HFF-Myc (cell line): ENCODE measurements at regions not wholly inside any gene's neighbourhood (a gene's known extent, or its start where the extent isn't known, plus 50 kb on each side); places are given as distances from the start of the nearest gene placed in this dataset.

Experiments used
- DNase-seq: peaks from one replicate; pipeline ENCODE4 v3.0.0-alpha.2; 2011; ENCODE audit warnings: low read depth; ENCODE audit errors: extremely low read depth
- H3K4me3 ChIP-seq: replicated peaks from 2 replicates; pipeline ENCODE4 v1.5.1; 2011; ENCODE audit warnings: low read depth, mild to moderate bottlenecking, control low read depth, low read length
- CTCF ChIP-seq: IDR thresholded peaks from 2 replicates; pipeline ENCODE4 v1.5.1; 2012; ENCODE audit warnings: mild to moderate bottlenecking, low read depth, low read length, control low read depth; ENCODE audit errors: missing control alignments

GRCh38 chr18:61196750-61197149 lies 136.5 kb upstream of the CDH20 start:
- no peak for DNase-seq
- TF ChIP-seq CTCF, result no peak
- H3K4me3 ChIP-seq, result no peak overlapping the region

DNA sequence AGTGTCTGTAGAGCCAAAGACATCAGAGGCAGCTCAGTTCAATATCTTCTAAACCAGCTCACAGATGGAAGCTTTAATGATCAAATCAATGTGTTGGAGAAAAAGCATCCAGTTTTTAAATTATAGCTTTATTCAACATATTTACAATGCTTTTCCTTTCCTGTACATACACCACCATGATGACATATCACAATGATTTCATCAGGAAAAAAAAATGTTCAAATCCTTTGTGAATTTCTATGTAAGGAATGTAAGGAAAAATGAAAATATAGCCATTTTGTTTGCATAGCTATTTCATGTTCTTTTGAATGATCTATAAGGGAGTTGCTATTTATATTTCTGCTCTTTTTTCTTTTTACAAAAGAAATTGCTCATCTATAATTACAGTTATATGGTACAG lies 134.7 kb upstream of the CDH20 start:
- H3K4me3 ChIP-seq, result no peak overlapping the region
- TF ChIP-seq CTCF, result no peak
- DNase-seq, result no peak

- no peak overlapping the region for H3K4me3 ChIP-seq
- no peak for DNase-seq
- no peak for TF ChIP-seq CTCF
Measured at GRCh38 chr18:61199171-61199848, 133.9 kb upstream of the CDH20 start.

- no peak for TF ChIP-seq CTCF
- no peak for DNase-seq
- H3K4me3 ChIP-seq, result no peak overlapping the region
Measured at GRCh38 chr18:61201511-61201910, 131.7 kb upstream of the CDH20 start.

GRCh38 chr18:61203151-61203550 lies 130.1 kb upstream of the CDH20 start:
- no peak for DNase-seq
- H3K4me3 ChIP-seq, result no peak overlapping the region
- no peak for TF ChIP-seq CTCF

GRCh38 chr18:61209801-61210200 lies 123.4 kb upstream of the CDH20 start:
- no peak for TF ChIP-seq CTCF
- no peak for DNase-seq
- H3K4me3 ChIP-seq, result no peak overlapping the region

DNA sequence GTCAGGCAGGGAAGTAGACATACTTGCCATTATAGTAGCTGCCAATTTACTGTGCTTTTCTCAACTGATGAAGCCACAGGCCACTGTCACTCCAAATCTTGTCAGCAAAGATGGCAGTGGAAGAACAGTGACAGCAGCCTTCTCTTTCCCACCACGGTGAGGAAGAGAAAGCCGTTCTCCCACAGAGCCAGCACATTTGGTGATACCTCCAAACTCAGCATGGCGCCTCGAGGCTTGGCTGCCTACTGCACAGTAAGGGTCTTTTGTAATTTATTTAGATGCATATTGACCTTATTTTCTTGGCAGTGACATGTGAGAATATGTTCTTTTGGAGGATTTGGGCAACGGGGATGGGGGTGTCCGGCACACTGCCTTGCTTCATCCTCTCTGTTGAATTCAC lies 117.2 kb upstream of the CDH20 start:
- no peak for TF ChIP-seq CTCF
- no peak for DNase-seq
- H3K4me3 ChIP-seq, result no peak overlapping the region
